ENCODE measurements at regions not wholly inside any gene's neighbourhood (a gene's known extent, or its start where the extent isn't known, plus 50 kb on each side); places are given as distances from the start of the nearest gene placed in this dataset.
A peak's percentile ranks its signal among the peaks of the same experiment; 100 is the strongest.

DNA sequence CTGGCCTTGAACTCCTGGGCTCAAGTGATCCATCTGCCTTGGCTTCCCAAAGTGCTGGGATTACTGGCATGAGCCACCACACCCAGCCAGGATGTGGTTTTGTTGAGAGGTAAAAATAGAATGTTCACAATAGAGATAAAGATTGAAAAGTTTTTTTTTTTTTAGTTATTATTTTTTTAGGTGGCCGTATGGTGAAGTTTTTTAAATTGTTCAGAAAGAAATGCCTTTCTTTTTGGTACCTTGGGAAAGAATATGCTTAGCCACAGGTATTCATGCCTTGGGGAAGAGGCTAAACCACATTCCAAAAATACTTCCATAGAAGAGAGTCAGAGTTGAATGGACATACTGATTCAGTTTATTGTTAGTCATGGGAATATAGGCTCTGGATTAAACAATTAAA lies 143.4 kb downstream of the C11orf91 start:
- no peak for DNase-seq (ENCODE audit: low read depth)

DNA sequence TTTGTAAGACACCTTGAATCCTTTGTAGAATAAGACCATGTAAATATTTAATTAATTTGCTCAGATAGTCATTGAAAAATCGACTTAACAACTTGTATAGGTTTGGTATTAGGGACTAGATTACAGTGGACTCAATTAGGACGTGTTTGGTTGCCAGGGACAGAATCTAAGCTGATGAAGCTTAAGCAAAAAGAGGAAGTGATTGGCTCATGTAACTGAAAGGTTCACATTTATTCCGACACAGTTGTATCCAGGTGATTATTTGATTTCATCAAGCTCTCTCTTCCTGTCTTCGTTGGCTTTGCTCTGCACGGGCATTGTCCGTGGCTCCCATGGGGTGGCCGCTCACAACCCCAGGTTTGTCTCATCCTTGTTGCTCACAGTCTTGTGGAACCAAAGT lies 146.4 kb downstream of the C11orf91 start:
- DNase-seq (ENCODE audit: low read depth) = no peak

DNA sequence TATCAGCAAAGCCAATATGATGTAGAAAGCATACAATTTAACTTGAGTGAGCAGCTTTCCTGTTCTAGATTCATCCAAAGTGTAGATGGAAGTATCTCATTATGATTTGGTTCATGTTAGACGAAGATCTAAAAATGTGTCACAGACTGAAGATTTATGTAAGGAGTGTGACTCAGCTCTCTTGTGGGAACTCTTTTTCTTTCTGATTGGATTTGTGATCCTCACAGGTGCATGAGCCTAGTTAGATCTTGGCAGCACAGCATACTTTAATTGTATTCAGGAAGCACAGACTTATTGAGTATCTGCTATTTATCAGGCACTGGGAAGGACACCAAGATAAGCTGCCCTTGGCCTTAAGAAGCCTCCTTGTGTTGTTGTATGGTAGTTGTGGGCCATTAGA lies 147.1 kb downstream of the C11orf91 start:
- no peak for DNase-seq (ENCODE audit: low read depth)

DNA sequence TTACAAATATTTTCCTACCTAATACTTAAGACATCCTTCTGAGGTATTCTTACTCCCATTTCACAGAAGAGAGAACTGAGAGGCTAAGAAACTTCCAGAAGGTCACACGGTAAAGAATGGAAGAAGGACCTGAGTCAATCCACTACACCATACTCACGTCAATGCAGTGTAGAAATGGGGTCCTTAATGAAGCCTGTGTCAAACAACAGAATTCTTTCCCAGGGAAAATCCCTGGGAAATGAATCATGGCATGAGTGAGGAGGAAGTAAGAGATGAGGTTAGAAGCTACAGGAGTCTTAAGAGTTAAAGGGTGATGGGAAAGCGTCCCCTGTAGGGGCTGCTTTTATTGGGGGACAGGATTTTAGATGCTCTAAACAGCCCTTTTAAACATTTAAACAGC lies 147.9 kb downstream of the C11orf91 start:
- no peak for DNase-seq (ENCODE audit: low read depth)

- DNase-seq (ENCODE audit: low read depth) = no peak
Measured at GRCh38 chr11:33551051-33551450, 149.6 kb downstream of the C11orf91 start.

DNA sequence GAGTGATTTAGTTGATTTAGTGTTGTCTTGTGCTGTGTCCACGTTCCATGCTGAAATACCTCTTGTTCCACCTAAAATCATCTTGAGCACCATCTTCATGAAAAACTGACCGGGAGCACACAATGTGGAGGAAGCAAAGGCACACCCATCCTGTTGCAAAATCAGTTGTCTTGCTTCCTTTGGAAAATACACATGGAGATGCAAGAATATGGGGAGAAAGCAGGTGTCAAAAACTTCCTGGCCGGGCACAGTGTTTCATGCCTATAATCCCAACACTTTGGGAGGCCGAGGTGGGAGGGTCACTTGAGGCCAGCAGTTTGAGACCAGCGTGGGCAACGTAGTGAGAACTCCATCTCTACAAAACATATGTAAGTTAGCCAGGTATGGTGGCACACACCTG lies 151.1 kb downstream of the C11orf91 start:
- DNase-seq (ENCODE audit: low read depth) = no peak

DNA sequence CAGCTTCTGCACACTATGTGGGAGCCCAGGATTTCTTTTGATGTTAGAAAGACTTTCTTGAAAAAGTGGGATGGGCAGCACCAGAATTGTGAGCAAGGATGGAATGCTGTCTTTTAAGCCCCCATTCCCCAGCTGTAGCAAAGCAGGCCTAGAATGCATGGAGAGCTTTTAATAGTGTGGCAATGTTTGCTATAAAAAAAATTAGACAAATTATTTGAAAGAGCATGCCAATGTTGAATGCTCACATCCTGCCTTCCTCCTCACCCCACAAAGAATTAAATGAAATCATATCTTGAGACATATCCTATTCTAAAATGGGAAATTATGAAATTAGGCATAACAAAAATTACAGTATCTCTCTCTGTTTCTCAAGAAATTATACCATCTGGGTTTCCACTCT lies 154.7 kb downstream of the C11orf91 start:
- peak; percentile 44 for DNase-seq (ENCODE audit: low read depth)

DNA sequence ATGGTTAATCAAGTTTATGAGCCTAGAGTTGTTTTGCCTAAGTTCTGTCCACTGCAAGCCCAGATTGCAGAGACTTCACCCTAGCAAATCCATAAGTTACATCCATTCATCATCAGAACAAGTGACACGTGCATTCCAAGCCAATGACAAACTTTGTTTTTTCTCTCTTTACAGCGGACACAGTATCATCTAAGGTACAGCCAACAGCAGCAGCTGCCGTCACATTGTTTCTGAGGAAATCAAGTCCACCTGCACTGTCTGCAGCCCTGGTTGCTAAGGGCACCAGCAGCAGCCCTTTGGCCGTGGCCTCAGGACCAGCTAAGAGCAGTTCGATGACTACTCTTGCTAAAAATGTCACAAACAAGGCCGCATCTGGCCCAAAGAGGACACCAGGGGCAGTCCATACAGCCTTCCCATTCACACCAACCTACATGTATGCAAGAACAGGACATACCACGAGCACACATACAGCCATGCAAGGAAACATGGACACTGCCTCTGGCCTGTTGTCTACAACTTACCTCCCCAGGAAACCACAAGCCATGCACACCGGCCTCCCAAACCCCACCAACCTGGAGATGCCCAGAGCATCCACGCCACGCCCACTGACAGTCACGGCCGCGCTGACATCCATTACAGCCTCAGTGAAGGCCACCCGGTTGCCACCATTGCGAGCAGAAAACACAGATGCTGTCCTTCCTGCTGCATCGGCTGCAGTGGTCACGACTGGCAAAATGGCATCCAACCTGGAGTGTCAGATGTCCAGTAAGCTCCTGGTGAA lies 155.8 kb downstream of the C11orf91 start:
- DNase-seq (ENCODE audit: low read depth) = no peak

DNA sequence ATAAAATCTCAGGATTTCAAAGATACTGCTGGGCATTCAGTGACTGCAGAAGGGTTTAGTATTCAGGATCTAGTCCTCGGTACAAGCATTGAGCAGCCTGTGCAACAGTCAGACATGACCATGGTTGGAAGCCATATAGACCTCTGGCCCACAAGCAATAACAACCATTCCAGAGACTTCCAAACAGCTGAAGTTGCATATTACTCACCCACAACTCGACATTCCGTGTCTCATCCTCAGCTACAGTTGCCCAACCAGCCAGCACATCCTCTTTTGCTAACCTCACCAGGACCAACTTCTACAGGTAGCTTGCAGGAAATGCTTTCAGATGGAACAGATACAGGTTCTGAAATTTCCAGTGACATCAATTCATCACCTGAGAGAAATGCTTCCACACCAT lies 156.8 kb downstream of the C11orf91 start:
- no peak for DNase-seq (ENCODE audit: low read depth)

GRCh38 chr11:33542921-33543320 lies 157.7 kb downstream of the C11orf91 start:
- peak; percentile 38 for DNase-seq (ENCODE audit: low read depth)

- no peak for DNase-seq (ENCODE audit: low read depth)
Measured at GRCh38 chr11:33540946-33541915, 159.4 kb downstream of the C11orf91 start.

GRCh38 chr11:33540427-33540826 lies 160.2 kb downstream of the C11orf91 start:
- no peak for DNase-seq (ENCODE audit: low read depth)

GRCh38 chr11:33539751-33540150 lies 160.9 kb downstream of the C11orf91 start:
- no peak for DNase-seq (ENCODE audit: low read depth)

GRCh38 chr11:33538726-33539125 lies 161.9 kb downstream of the C11orf91 start:
- DNase-seq (ENCODE audit: low read depth) = no peak

DNA sequence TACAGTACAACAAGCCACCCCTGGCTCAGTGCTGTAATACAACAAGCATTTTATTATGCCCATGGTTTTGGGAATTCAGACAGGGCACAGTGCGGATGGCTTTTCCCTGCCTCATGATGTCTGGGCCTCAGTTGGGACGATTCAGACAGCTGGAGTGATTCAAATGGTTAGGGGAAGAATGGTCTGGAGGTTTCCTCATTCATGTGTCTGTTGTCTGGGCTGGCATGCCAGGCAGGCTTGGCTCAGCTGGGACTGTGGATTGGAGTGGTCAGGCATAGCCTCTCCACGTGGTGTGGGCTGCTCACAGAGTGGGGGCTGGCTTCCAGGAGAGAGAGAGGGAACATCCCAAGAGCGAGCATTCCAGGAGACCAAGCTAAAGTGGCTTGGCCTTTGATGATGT lies 164.4 kb downstream of the C11orf91 start:
- no peak for DNase-seq (ENCODE audit: low read depth)

- no peak for DNase-seq (ENCODE audit: low read depth)
Measured at GRCh38 chr11:33534575-33534974, 166.1 kb downstream of the C11orf91 start.

GRCh38 chr11:33533386-33534052 lies 167.1 kb downstream of the C11orf91 start:
- DNase-seq (ENCODE audit: low read depth) = no peak

- no peak for DNase-seq (ENCODE audit: low read depth)
Measured at GRCh38 chr11:33532720-33533385, 167.8 kb downstream of the C11orf91 start.

DNA sequence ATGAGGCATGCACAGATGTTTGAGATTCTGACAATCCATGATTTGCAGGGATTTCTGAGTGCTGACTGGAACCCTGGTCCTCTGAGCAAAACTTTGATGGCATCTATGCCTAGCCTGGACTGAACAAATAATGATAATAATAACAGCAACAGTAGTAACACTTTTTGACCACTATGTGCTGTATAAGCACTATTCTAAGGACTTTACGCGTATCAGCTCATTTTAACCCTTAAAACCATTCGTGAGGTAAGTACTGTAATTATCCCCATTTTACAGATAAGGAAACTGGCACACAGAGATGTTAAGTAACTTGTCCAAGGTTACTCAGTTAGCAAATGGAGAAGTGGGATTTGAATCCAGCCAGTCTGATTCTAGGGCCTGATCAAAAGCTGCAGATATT lies 168.4 kb downstream of the C11orf91 start:
- no peak for DNase-seq (ENCODE audit: low read depth)

DNA sequence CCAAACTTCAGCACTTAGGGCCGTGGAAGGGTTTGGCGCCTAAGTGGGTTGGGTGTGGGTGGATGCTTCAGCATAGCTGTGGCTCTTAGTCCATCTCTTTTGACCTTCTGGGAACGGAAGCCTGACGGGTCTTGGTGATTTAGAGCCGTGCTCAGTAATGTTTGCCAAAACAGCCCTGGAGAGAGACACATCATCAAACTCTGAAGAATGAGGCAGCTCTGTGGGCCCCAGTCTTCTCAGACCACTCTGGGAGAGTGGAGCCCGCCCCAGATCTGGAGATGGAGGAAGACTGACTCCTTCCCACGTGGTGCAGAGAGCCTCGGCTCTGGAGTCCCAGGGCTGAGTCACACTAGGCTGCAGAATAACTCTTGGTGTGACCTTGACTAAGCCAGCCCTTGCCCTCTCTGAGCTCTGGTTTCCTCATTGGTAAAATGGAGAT lies 168.9 kb downstream of the C11orf91 start:
- DNase-seq (ENCODE audit: low read depth) = no peak

GRCh38 chr11:33530815-33531214 lies 169.8 kb downstream of the C11orf91 start:
- DNase-seq (ENCODE audit: low read depth) = no peak

DNA sequence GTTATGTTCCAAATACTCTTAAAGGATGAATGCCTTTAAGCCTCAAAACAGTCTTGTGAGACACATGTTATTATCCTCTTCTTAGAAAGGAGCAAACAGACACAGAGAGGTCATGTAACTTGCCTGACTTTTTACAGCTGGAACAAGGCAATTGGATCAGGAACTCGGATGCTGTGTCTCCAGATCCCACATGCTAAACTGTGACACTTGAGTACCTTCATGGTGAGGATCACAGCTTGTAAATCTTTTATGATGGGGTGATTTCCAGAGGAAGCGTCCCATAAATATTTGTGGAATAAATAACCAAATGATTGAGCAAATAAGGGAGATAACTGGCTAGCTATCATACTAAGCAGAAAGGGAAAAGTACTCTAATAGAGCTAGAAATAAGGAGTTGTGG lies 171.2 kb downstream of the C11orf91 start:
- no peak for DNase-seq (ENCODE audit: low read depth)

Measured in fibroblast of gingiva (primary cell).